ENCODE measurements at regions not wholly inside any gene's neighbourhood (a gene's known extent, or its start where the extent isn't known, plus 50 kb on each side); places are given as distances from the start of the nearest gene placed in this dataset.

DNA sequence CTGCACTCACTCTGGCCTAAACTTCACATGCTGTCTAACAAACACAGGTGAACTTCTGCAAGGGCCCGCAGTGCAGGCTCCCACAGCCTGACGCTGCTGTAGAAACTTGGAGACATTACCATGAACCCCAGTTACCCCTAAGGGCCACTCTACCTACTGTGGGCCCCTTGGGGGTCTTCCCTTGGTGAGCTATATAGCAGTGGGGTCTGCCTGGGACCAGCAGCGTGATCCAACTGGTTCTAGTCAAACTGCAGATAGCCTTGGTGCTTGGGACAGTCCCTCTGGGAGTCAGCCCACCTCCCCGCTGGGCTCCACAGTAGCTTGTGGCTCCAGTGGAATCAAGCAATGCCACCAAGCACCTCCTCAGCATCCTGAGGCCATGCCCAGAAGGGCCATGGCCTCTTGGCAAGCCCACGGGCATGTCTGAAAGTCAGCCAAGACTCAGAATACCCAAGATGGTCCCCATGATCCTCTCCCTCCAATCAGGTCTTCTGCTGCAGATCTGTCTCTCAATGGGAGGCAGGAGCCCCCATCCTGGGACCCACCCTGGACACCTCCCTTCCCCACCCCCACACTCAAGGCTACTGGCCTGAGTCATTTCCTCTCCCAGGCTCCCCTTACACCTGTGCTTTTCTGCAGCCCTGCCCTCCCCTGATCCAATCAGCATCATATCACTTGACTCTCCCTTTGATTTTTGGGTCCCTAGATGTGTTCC, 230.0 kb upstream of the IRX1 start:
- ATAC-seq (ENCODE audit: low read depth) = no peak
- H3K4me1 ChIP-seq (ENCODE audit: insufficient read depth, poor library complexity, severe bottlenecking) = no peaks in the 10 kb centered on the region
- H3K9me3 ChIP-seq (ENCODE audit: severe bottlenecking) = no peaks in the 10 kb centered on the region
- TF ChIP-seq, protein P1, sequence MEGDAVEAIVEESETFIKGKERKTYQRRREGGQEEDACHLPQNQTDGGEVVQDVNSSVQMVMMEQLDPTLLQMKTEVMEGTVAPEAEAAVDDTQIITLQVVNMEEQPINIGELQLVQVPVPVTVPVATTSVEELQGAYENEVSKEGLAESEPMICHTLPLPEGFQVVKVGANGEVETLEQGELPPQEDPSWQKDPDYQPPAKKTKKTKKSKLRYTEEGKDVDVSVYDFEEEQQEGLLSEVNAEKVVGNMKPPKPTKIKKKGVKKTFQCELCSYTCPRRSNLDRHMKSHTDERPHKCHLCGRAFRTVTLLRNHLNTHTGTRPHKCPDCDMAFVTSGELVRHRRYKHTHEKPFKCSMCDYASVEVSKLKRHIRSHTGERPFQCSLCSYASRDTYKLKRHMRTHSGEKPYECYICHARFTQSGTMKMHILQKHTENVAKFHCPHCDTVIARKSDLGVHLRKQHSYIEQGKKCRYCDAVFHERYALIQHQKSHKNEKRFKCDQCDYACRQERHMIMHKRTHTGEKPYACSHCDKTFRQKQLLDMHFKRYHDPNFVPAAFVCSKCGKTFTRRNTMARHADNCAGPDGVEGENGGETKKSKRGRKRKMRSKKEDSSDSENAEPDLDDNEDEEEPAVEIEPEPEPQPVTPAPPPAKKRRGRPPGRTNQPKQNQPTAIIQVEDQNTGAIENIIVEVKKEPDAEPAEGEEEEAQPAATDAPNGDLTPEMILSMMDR (IDR thresholded peaks at IDR 0.05; ENCODE audit: poor library complexity, severe bottlenecking) = no peak
- no peak overlapping the region for H3K4me3 ChIP-seq (ENCODE audit: severe bottlenecking)
- peak; percentile 29 for DNase-seq (ENCODE audit: low spot score)
- H3K36me3 ChIP-seq (ENCODE audit: low read depth) = no peaks in the 10 kb centered on the region
- no peaks in the 10 kb centered on the region for H3K27me3 ChIP-seq (ENCODE audit: insufficient read depth, poor library complexity, severe bottlenecking)
- H3K27ac ChIP-seq (ENCODE audit: poor library complexity, severe bottlenecking) = no peak overlapping the region

DNA sequence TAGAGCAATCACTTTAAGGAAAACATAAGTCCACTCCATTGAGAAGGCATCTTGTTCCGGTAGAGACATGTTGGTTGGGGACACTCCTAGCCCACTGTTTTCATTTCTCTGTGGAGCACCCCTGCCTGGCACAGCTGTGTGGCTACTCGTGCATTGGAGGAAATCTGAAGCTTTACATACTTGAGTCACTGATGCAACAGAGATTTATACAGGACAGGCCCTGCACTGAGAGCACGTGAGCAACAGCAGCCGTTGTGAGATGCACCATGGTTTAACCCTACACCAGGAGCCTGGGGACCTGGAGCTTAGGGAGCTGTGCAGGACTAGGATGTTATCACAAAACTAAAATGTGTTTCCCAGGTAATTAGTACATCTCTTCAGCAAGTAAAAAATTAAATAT, 230.7 kb upstream of the IRX1 start:
- Histone ChIP-seq H3K27ac (ENCODE audit: poor library complexity, severe bottlenecking) (no peak overlapping the region), H3K36me3 (ENCODE audit: low read depth) (no peaks in the 10 kb centered on the region), H3K27me3 (ENCODE audit: insufficient read depth, poor library complexity, severe bottlenecking) (no peaks in the 10 kb centered on the region), H3K4me1 (ENCODE audit: insufficient read depth, poor library complexity, severe bottlenecking) (no peaks in the 10 kb centered on the region), H3K9me3 (ENCODE audit: severe bottlenecking) (peaks cover 1% of the 10 kb centered on the region), H3K4me3 (ENCODE audit: severe bottlenecking) (no peak overlapping the region)
- TF ChIP-seq, protein P1 (IDR thresholded peaks at IDR 0.05; ENCODE audit: poor library complexity, severe bottlenecking) = no peak
- ATAC-seq (ENCODE audit: low read depth) = no peak
- DNase-seq (ENCODE audit: low spot score) = peak; percentile 11

DNA sequence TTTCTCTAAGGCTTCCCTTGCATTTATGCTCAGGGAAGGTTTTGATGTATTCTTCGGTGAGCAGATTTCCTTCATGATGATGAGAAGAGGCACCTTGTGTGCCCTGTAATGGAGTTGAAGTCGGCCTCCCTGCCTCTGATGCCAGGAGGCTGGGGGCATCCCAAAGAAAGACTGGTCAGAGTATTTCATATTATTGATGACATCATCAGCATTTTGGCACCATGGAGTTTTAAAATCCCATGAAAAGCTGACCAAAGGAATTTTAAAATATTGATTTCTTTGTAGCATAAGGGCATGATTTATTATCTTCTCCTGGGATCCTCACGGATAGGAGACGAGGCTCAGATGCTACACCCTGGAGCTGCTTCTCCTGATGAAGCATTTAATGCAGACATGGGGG, 231.2 kb upstream of the IRX1 start:
- H3K9me3 ChIP-seq (ENCODE audit: severe bottlenecking) = peaks cover 1% of the 10 kb centered on the region
- H3K27me3 ChIP-seq (ENCODE audit: insufficient read depth, poor library complexity, severe bottlenecking) = no peaks in the 10 kb centered on the region
- ATAC-seq (ENCODE audit: low read depth) = no peak
- DNase-seq (ENCODE audit: low spot score) = no peak
- H3K27ac ChIP-seq (ENCODE audit: poor library complexity, severe bottlenecking) = no peak overlapping the region
- H3K4me1 ChIP-seq (ENCODE audit: insufficient read depth, poor library complexity, severe bottlenecking) = no peaks in the 10 kb centered on the region
- TF ChIP-seq, protein P1 (IDR thresholded peaks at IDR 0.05; ENCODE audit: poor library complexity, severe bottlenecking) = no peak
- H3K36me3 ChIP-seq (ENCODE audit: low read depth) = no peaks in the 10 kb centered on the region
- no peak overlapping the region for H3K4me3 ChIP-seq (ENCODE audit: severe bottlenecking)

DNA sequence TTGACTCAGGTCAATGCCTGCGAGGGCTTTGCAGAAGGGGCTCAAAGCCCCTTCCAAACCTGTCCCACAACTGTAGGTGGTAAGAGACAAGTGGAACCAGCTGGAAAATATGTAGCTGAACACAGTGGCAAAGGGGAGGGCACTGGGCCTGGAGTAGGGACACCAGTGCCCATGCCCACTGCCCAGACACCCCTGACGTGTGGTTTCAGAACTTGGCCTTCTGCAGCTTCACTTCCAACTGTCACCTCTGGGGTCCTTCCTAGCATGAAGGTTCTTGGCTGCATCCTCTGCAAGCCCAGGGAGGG, 233.1 kb upstream of the IRX1 start:
- Histone ChIP-seq H3K4me3 (ENCODE audit: severe bottlenecking) (no peak overlapping the region), H3K4me1 (ENCODE audit: insufficient read depth, poor library complexity, severe bottlenecking) (no peaks in the 10 kb centered on the region), H3K27ac (ENCODE audit: poor library complexity, severe bottlenecking) (no peak overlapping the region), H3K36me3 (ENCODE audit: low read depth) (no peaks in the 10 kb centered on the region), H3K9me3 (ENCODE audit: severe bottlenecking) (peaks cover 1% of the 10 kb centered on the region), H3K27me3 (ENCODE audit: insufficient read depth, poor library complexity, severe bottlenecking) (no peaks in the 10 kb centered on the region)
- TF ChIP-seq, protein P1 (IDR thresholded peaks at IDR 0.05; ENCODE audit: poor library complexity, severe bottlenecking) = no peak
- no peak for DNase-seq (ENCODE audit: low spot score)
- no peak for ATAC-seq (ENCODE audit: low read depth)

DNA sequence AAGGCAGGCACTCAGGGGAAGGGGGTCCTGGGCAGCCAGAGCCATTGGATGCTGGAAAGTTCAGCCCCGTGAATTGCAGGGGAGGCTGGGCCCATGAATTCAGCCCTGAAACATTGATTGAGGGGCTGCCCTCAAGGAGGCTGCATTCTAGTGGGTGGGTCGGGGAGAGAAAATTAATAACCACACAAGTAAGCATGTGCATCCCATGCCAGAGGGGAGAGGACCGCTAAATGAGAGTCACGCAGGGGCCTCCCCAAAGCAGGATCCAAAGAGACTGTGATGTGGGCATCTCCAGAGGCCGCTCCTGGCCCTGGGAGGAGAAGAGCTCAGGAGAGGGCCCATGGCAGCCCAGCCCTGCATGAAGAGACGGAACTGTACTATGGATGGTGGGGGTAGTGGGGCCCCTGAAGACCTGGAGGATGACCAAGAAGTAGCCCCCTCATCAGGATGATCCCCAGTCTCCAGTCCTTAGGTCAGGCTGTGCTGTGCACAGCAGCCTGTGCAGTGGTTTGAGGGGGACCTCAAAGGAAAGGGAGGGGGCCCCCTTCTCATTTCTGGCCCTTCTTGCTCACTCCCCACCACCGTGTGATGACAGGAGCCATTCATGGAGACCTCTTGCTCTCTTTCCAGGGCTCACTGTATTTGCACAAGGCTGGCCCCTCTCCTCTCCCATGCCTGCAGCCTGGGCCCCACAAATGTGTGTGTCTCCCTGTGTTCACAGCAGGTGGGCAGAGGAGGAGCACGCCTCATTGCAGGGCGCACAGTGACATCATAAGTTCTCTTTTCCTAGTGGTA, 233.6 kb upstream of the IRX1 start:
- no peaks in the 10 kb centered on the region for H3K36me3 ChIP-seq (ENCODE audit: low read depth)
- no peak overlapping the region for H3K27ac ChIP-seq (ENCODE audit: poor library complexity, severe bottlenecking)
- H3K4me1 ChIP-seq (ENCODE audit: insufficient read depth, poor library complexity, severe bottlenecking) = no peaks in the 10 kb centered on the region
- TF ChIP-seq, protein P1 (IDR thresholded peaks at IDR 0.05; ENCODE audit: poor library complexity, severe bottlenecking) = no peak
- H3K27me3 ChIP-seq (ENCODE audit: insufficient read depth, poor library complexity, severe bottlenecking) = no peaks in the 10 kb centered on the region
- DNase-seq (ENCODE audit: low spot score) = peak; percentile 30
- H3K9me3 ChIP-seq (ENCODE audit: severe bottlenecking) = peaks cover 1% of the 10 kb centered on the region
- no peak for ATAC-seq (ENCODE audit: low read depth)
- no peak overlapping the region for H3K4me3 ChIP-seq (ENCODE audit: severe bottlenecking)

Data from RWPE2 (cell line).